ENCODE measurements at regions not wholly inside any gene's neighbourhood (a gene's known extent, or its start where the extent isn't known, plus 50 kb on each side); places are given as distances from the start of the nearest gene placed in this dataset.
"Not testable (repeated sequence)": the region's sequence is repeated elsewhere in the genome, so short reads cannot be mapped to it uniquely, and the experiment has no call there.

DNA sequence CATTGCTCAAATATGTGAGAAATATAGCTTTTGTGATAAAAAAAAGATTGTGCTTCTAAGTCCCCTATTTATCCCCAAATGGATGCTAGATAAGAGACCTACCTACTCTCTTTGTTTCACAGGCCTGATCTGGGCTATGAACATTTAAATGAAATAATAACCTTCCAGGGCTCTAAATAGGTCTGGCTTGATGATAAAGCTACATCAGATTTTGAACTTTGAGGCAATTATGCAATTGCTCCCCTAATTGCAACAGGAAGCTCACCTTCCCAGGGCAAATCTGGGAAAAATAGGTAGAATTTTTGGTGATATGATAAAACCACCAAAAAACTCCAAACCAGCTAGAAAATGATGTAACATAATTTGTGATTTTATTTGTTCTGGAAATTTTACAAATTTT is 624.5 kb downstream of the PKHD1 start:
- H3K27me3 Mint-ChIP-seq: no peaks in the 10 kb centered on the region
- H3K27ac Mint-ChIP-seq: no peak overlapping the region
- H3K4me1 Mint-ChIP-seq (ENCODE audit: low read depth): no peaks in the 10 kb centered on the region
- H3K9me3 Mint-ChIP-seq (ENCODE audit: low read depth): peaks cover 6% of the 10 kb centered on the region
- no peak overlapping the region for H3K4me3 Mint-ChIP-seq
- H3K36me3 Mint-ChIP-seq: no peaks in the 10 kb centered on the region

DNA sequence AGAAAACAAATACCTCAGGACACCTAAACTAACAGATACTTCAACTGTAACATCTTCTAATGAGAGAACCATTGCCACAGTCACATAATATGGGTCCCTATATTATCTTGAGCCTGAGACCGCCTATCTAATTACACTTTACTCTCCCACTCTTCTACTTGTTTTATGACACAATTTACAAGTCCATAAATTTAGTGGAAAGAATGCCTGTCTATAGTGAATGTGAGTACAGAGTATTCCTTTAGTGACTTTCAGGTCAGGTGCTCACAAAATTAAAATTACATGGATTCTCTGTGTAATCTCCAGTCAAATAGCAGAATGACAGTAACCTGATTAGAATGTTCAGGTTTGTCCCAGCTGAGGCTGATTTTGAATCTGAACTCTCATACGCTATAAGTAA is 624.1 kb downstream of the PKHD1 start:
- H3K27me3 Mint-ChIP-seq: no peaks in the 10 kb centered on the region
- H3K9me3 Mint-ChIP-seq (ENCODE audit: low read depth): peaks cover 6% of the 10 kb centered on the region
- H3K4me3 Mint-ChIP-seq: no peak overlapping the region
- no peaks in the 10 kb centered on the region for H3K4me1 Mint-ChIP-seq (ENCODE audit: low read depth)
- no peak overlapping the region for H3K27ac Mint-ChIP-seq
- H3K36me3 Mint-ChIP-seq: no peaks in the 10 kb centered on the region

DNA sequence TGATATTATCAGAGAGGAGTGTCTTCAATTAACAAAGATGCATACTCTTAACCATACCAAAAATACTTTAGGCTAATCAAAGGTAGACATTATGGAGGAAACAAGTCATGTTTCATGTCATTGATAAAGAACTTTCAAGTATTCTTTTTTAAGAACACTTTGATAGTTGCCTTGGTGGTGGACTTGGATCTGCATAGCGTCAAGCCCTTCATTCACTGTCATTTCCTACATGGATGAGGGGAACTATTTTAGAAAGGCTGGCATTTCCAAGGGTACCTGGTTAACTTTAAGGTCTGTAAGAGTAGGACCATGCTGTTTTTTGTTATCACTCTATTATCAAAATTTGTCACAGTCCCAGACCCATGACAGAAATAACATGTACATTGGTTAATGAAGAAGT is 622.5 kb downstream of the PKHD1 start:
- Mint-ChIP-seq H3K27ac (no peak overlapping the region), H3K27me3 (no peaks in the 10 kb centered on the region), H3K36me3 (no peaks in the 10 kb centered on the region)

DNA sequence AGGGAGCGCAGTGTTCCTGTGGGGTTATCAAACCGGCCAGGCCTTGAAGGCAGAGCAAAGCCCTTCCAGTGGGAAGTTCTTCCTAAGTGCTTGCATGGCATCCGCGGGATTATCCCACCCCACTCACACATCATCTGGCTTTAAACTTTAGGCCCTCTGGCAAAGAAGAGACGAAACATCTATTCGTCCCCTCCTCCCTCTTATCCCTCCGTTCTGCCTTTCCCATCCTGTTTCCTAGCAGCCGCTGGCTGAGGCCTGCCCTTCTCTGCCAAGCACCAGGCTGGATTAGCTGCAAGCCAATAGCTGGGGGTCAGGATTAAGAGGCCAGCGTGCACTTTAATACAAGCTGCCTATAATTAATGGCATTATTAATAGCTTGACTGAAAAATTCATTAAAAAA is 621.0 kb downstream of the PKHD1 start:
- H3K36me3 Mint-ChIP-seq: no peaks in the 10 kb centered on the region
- no peaks in the 10 kb centered on the region for H3K4me1 Mint-ChIP-seq (ENCODE audit: low read depth)
- H3K9me3 Mint-ChIP-seq (ENCODE audit: low read depth): peaks cover 6% of the 10 kb centered on the region
- H3K27me3 Mint-ChIP-seq: no peaks in the 10 kb centered on the region
- no peak overlapping the region for H3K27ac Mint-ChIP-seq
- H3K4me3 Mint-ChIP-seq: no peak overlapping the region

More for the DNA sequence above, 622.5 kb downstream of the PKHD1 start:
- Mint-ChIP-seq H3K4me1 (ENCODE audit: low read depth) (no peaks in the 10 kb centered on the region), H3K9me3 (ENCODE audit: low read depth) (peaks cover 6% of the 10 kb centered on the region), H3K4me3 (no peak overlapping the region)

DNA sequence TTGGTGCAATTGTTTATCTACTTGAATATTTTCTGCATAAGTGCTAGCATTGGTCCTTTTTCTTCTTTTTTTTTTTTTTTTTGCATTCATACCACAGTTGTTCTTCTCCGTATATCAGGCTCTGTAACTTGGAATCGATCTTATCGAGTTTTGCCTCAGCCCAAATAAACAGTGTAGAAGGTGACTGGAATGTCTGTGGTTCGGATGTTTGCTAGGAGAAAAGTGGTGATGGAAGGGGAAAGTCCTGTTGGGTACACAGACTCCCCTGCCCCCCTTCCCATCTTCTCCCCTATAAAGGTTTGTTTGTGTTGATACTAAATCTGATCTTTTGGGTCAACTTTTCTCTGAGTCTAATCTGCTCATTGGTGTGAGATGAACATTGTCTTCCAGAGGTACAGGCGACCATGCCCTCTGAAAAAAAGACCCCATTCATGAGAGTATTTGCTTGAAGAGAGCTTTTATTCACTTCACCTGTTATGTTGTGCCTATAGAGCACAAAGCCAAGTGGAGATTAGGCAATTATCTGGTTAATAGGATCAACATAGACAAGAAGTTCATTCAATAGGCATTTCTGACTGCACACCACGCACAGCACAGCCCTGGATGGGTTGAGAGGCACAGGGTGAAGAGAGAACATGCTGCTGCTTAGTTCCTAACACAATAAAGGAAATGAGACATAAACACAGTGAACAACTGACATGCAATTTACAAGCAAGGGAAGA is 620.0 kb downstream of the PKHD1 start:
- Mint-ChIP-seq H3K36me3 (no peaks in the 10 kb centered on the region), H3K4me3 (no peak overlapping the region), H3K27me3 (no peaks in the 10 kb centered on the region), H3K27ac (no peak overlapping the region), H3K9me3 (ENCODE audit: low read depth) (no peaks in the 10 kb centered on the region), H3K4me1 (ENCODE audit: low read depth) (no peaks in the 10 kb centered on the region)

DNA sequence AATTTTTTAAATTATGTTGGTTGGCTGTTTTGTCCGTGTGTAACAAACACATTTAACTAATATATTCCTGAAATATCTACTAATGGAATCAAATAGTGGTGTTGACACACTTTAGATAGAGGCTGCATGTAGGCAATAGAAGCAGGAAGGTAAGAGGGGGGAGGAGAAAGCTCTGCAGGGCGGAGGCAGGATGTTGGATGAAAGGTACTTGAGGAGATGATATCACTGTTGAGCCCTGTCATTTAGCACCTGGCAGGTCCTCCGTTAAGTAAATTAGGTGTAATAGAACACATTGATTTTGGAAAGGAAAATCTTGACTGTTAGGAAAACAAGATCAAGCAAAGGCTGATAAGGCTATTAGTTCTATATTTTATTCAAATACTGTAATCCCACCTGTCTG is 618.7 kb downstream of the PKHD1 start:
- Mint-ChIP-seq H3K27me3 (no peaks in the 10 kb centered on the region), H3K27ac (no peak overlapping the region), H3K4me3 (no peak overlapping the region), H3K4me1 (ENCODE audit: low read depth) (no peaks in the 10 kb centered on the region), H3K36me3 (no peaks in the 10 kb centered on the region), H3K9me3 (ENCODE audit: low read depth) (peaks cover 4% of the 10 kb centered on the region)

DNA sequence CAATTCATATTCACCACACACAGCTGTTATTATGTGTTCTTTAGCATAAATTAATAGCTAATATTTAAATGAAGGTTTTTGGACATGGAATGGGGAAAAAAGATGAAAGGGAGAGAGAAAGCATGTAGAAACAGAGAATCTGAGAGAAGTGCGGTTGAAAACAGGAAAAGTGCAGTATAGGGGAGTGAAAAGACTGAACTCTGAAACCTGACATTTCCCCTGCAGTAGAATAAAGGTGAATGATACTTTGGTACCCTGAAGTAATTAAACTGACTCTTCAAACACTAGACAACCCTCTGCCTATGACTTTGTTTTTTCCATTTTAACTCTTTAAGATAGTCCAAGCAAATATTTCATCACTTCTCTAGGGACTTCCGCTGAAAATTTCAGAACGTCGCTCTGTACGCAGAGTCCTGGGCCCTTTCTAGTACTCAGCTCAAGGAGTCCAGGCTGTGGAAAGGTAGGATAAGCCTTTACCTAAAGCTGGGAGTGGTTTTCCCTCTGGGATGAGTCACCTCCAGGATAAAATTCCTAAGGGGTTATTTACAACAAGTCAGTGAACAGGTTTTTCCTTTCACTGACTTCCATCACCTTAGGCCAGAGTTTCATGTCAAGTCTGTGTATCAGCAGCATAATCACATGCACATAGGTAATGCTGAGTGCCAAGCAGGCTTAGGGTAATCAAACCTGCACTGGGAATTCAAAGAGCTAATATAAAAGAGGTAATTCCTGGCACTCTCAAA is 614.5 kb downstream of the PKHD1 start:
- no peaks in the 10 kb centered on the region for H3K36me3 Mint-ChIP-seq
- H3K27me3 Mint-ChIP-seq: no peaks in the 10 kb centered on the region
- H3K9me3 Mint-ChIP-seq (ENCODE audit: low read depth): peaks cover 13% of the 10 kb centered on the region
- H3K4me3 Mint-ChIP-seq: no peak overlapping the region
- no peak overlapping the region for H3K27ac Mint-ChIP-seq
- no peaks in the 10 kb centered on the region for H3K4me1 Mint-ChIP-seq (ENCODE audit: low read depth)

DNA sequence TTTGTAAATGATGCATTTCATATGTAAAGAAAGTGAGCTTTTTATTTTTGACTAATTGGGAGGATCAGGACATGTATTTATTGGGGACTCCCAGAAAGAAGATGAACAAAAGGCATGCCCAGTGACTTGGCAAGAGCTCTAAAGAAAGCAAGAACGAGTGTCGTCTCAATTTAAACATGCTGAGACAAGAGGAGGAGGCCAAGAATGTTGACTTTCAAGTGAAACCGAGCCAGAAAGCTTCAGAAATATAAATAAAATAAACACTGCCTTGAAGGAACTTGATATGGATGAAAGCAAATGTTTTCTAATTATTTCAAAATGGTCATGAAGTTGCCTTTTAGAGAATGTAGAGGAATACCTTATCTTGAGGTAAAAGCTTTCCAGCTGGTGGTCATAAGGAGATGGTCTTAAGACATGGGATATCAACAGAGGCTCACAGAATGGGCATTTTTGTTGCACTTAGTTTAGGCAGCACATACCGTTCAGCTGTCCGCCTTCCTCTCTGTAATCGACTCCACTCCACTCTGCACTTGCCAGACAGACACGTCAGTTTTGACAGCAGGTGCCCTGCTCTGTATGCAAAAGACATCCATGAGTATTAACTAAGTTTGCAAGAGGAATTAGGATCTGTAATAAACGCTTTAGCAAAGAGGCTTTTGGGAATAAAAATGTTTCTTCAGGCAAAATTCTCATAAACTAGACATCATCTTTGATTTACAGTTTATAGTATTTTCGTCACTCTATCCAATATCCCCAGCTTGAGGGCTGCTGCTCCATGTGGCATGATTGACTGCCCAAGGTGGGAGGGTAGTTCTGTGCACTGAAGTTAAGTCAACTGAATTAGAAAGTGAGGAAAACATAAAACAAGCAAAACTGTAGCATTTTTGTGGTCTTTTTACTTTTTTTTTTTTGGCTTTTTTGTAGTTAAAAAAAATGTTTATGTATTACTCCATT is 613.1 kb downstream of the PKHD1 start:
- Mint-ChIP-seq H3K27ac (no peak overlapping the region), H3K4me3 (no peak overlapping the region), H3K36me3 (no peaks in the 10 kb centered on the region), H3K4me1 (ENCODE audit: low read depth) (no peaks in the 10 kb centered on the region), H3K27me3 (no peaks in the 10 kb centered on the region), H3K9me3 (ENCODE audit: low read depth) (peaks cover 19% of the 10 kb centered on the region)

DNA sequence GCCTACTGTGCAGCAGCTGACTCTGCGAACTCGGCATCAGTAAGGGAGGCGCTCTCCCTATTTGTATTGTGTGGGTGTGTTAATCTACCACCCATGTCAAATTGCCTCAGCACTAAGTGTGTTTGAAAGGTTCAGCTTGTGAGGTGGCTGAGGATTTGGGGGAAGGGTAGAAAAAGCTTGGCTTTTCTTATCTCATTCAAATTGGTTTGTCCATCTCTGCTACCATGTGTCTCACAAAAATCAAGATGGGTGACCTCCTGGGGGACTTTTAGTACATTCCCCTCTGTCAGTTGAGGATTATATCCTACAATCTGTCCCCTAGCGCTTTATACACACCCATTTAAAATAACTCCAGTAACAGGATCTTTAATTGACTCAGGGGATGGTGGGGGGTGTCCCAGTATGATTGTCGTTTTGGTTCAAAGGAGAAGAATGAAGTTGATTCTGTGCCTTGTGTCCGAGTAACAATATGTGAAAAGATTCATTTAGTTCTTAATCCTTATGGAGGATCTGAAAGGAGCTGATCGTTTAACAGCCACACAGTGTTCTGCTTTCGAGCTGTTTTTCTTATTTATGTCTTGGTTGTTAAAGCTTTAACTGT is 609.6 kb downstream of the PKHD1 start:
- H3K9me3 Mint-ChIP-seq (ENCODE audit: low read depth): peaks cover 19% of the 10 kb centered on the region

DNA sequence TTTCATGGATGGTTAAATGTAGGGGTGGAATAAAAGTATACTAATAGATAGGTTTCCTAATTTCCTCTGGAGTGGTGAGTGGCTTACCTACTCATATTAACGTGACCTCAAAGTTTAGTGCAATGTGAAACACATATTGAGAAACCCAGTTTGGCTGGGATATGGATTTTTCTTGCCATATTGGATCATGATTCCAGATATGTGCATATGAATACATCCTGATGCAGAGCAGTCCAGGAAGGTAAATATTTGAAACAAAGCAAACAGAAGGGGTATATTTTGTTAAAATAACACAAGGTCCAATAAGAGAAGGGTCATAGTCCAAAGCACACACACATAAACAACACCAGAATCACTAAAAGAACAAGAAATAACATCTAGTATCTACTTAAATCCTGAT is 608.1 kb downstream of the PKHD1 start:
- Mint-ChIP-seq H3K4me1 (ENCODE audit: low read depth) (no peaks in the 10 kb centered on the region), H3K27me3 (no peaks in the 10 kb centered on the region), H3K9me3 (ENCODE audit: low read depth) (peaks cover 15% of the 10 kb centered on the region), H3K36me3 (no peaks in the 10 kb centered on the region), H3K4me3 (no peak overlapping the region), H3K27ac (no peak overlapping the region)

More for the DNA sequence above, 609.6 kb downstream of the PKHD1 start:
- Mint-ChIP-seq H3K27me3 (no peaks in the 10 kb centered on the region), H3K4me3 (no peak overlapping the region), H3K36me3 (no peaks in the 10 kb centered on the region), H3K27ac (no peak overlapping the region), H3K4me1 (ENCODE audit: low read depth) (no peaks in the 10 kb centered on the region)

DNA sequence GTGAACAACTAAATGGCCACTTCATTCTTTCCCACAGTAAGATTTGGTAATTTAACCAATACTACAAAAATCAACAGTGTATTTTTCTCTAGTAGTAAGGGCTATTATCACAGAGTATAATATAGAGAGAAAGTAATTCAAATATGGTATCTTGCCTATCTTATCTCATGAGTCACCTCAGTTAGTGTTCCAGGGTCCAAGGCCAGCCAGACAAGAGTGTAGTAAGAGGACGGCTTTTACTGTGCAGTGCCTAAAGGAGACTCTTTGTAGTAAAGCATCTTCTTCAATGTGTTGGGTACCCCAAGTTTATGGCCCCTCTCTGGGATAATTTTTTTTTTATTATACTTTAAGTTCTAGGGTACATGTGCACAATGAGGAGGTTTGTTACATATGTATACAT is 607.4 kb downstream of the PKHD1 start:
- H3K27me3 Mint-ChIP-seq: no peaks in the 10 kb centered on the region
- H3K9me3 Mint-ChIP-seq (ENCODE audit: low read depth): peaks cover 15% of the 10 kb centered on the region
- H3K4me3 Mint-ChIP-seq: no peak overlapping the region
- H3K36me3 Mint-ChIP-seq: no peaks in the 10 kb centered on the region
- H3K27ac Mint-ChIP-seq: no peak overlapping the region
- no peaks in the 10 kb centered on the region for H3K4me1 Mint-ChIP-seq (ENCODE audit: low read depth)

DNA sequence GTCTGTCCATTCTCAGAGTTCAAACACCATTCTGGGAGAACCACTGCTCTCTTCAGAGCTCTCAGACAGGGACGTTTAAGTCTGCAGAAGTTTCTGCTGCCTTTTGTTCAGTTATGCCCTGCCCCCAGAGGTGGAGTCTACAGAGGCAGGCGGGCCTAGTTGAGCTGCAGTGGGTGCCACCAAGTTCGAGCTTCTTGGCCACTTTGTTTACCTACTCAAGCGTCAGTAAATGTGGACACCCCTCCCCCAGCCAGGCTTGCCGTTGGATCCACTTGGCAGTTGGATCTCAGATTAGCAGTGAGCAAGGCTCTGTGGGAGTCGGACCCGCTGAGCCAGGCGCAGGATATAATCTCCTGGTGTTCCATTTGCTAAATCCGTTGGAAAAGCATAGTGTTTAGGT is 601.5 kb downstream of the PKHD1 start:
- not testable (repeated sequence) for H3K27me3 Mint-ChIP-seq; H3K4me3 Mint-ChIP-seq; H3K4me1 Mint-ChIP-seq (ENCODE audit: low read depth); H3K27ac Mint-ChIP-seq; H3K9me3 Mint-ChIP-seq (ENCODE audit: low read depth); H3K36me3 Mint-ChIP-seq

DNA sequence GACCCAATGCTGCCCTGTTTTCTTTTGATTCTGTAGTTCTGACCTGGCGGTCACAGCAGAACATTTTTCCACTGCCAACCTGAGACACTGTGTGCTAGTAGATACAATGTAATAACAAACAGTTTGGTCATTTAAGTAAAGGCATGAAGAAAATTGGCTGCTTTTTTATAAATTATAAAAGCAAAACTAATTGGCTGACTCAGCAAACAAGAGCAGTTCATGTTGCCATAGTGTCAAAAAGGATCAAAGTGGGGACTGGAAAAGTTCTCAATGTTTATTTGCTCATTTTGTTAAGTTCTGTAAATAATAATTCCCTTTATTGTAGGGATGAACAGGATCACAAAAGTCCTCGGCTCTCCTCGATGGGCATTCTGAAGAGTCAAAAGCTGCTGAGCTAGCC is 599.5 kb downstream of the PKHD1 start:
- no peak overlapping the region for H3K4me3 Mint-ChIP-seq
- H3K27me3 Mint-ChIP-seq: no peaks in the 10 kb centered on the region
- H3K9me3 Mint-ChIP-seq (ENCODE audit: low read depth): no peaks in the 10 kb centered on the region
- H3K36me3 Mint-ChIP-seq: no peaks in the 10 kb centered on the region
- H3K27ac Mint-ChIP-seq: no peak overlapping the region
- H3K4me1 Mint-ChIP-seq (ENCODE audit: low read depth): no peaks in the 10 kb centered on the region

DNA sequence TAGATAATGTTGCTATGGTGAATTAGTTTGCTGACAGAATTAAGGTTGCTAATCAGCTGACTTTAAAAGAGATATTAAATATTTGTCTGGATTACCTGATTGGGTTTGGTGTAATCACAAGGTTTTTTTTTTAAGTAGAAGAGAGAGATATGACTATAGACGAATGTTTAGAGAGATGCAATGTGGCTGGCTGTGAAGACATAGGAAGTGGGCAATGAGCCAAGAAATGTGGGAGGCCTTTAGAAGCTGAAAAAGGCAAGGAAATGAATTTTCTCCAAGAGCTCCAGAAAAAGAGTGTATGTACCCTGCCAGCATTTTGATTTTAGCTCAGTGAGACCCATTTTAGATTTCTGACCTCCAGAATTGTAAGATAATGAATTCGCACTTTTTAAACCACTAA is 598.3 kb downstream of the PKHD1 start:
- Mint-ChIP-seq H3K4me3 (no peak overlapping the region), H3K4me1 (ENCODE audit: low read depth) (no peaks in the 10 kb centered on the region), H3K9me3 (ENCODE audit: low read depth) (no peaks in the 10 kb centered on the region), H3K27ac (no peak overlapping the region), H3K36me3 (no peaks in the 10 kb centered on the region), H3K27me3 (no peaks in the 10 kb centered on the region)

DNA sequence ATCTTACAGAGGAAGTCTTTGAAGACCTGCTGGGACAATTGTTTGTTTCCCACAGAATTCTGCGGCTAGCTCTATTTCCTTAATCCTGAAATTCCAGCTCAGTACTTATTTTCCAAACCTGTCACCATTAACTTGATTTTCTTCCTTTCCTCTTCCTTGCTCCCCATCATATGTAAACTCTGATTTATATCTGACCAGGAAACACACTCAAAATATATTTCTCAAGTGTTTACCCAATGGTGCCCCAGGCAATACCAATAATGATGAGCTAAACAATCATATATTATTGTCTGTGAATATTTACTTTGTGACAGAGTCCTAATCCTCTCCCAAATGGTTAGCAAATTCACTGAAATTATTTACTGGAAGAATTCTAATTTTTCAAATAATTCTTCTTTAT is 597.3 kb downstream of the PKHD1 start:
- no peaks in the 10 kb centered on the region for H3K27me3 Mint-ChIP-seq
- no peaks in the 10 kb centered on the region for H3K36me3 Mint-ChIP-seq
- H3K4me3 Mint-ChIP-seq: no peak overlapping the region
- no peak overlapping the region for H3K27ac Mint-ChIP-seq
- H3K9me3 Mint-ChIP-seq (ENCODE audit: low read depth): no peaks in the 10 kb centered on the region
- no peaks in the 10 kb centered on the region for H3K4me1 Mint-ChIP-seq (ENCODE audit: low read depth)

All from activated naive CD8-positive, alpha-beta T cell (primary cell).